GM21381 (cell line): ENCODE measurements at regions not wholly inside any gene's neighbourhood (a gene's known extent, or its start where the extent isn't known, plus 50 kb on each side); places are given as distances from the start of the nearest gene placed in this dataset.

Source experiments
- ATAC-seq: cut with Tn5 transposase; IDR thresholded peaks from one replicate; pipeline ENCODE4 v1.9.1; 2021; ENCODE audit warnings: mild to moderate bottlenecking, moderate library complexity; ENCODE audit not compliant: unreplicated experiment

GRCh38 chr11:130582176-130582575, 133.7 kb downstream of the ADAMTS15 start:
- ATAC-seq: no peak

GRCh38 chr11:130582981-130583380, 134.5 kb downstream of the ADAMTS15 start:
- ATAC-seq: no peak

GRCh38 chr11:130583801-130584211, 135.4 kb downstream of the ADAMTS15 start:
- ATAC-seq: no peak

- ATAC-seq: no peak
Observed at GRCh38 chr11:130585545-130585944, 137.1 kb downstream of the ADAMTS15 start.

GRCh38 chr11:130587658-130588057, 139.2 kb downstream of the ADAMTS15 start:
- ATAC-seq: no peak

GRCh38 chr11:130588471-130588870, 140.0 kb downstream of the ADAMTS15 start:
- ATAC-seq: no peak

GRCh38 chr11:130592056-130592455, 143.6 kb downstream of the ADAMTS15 start:
- ATAC-seq: no peak

- no peak for ATAC-seq
Observed at GRCh38 chr11:130593064-130593463, 144.6 kb downstream of the ADAMTS15 start.

- no peak for ATAC-seq
Observed at GRCh38 chr11:130598433-130598832, 150.0 kb downstream of the ADAMTS15 start.

GRCh38 chr11:130599073-130599654, 150.7 kb downstream of the ADAMTS15 start:
- ATAC-seq: no peak

- ATAC-seq: no peak
Observed at GRCh38 chr11:130600139-130600538, 151.7 kb downstream of the ADAMTS15 start.

GRCh38 chr11:130600616-130601015, 152.2 kb downstream of the ADAMTS15 start:
- ATAC-seq: no peak

- ATAC-seq: no peak
Observed at GRCh38 chr11:130601141-130601540, 152.7 kb downstream of the ADAMTS15 start.

GRCh38 chr11:130601764-130602460, 153.5 kb downstream of the ADAMTS15 start:
- no peak for ATAC-seq

- ATAC-seq: no peak
Observed at GRCh38 chr11:130602641-130603334, 154.3 kb downstream of the ADAMTS15 start.

GRCh38 chr11:130603335-130603906, 155.0 kb downstream of the ADAMTS15 start:
- no peak for ATAC-seq

- no peak for ATAC-seq
Observed at GRCh38 chr11:130604606-130605005, 156.2 kb downstream of the ADAMTS15 start.

- ATAC-seq: no peak
Observed at GRCh38 chr11:130606178-130606577, 157.7 kb downstream of the ADAMTS15 start.

- ATAC-seq: no peak
Observed at GRCh38 chr11:130606781-130607511, 158.5 kb downstream of the ADAMTS15 start.

GRCh38 chr11:130608287-130608686, 159.8 kb downstream of the ADAMTS15 start:
- ATAC-seq: no peak
